ENCODE measurements at regions not wholly inside any gene's neighbourhood (a gene's known extent, or its start where the extent isn't known, plus 50 kb on each side); places are given as distances from the start of the nearest gene placed in this dataset.
A peak's percentile ranks its signal among the peaks of the same experiment; 100 is the strongest.

- ATAC-seq = no peak
- TF ChIP-seq ISL1 (CRISPR knock-in tag; IDR thresholded peaks at IDR 0.05) (no peak), SNAI2 (CRISPR knock-in tag; IDR thresholded peaks at IDR 0.05) (no peak), PPARA (CRISPR knock-in tag; IDR thresholded peaks at IDR 0.05; ENCODE audit: borderline replicate concordance) (no peak), ZNF70 (CRISPR knock-in tag; IDR thresholded peaks at IDR 0.05) (no peak), ZNF8 (CRISPR knock-in tag; IDR thresholded peaks at IDR 0.05) (no peak), TSHZ2 (CRISPR knock-in tag; IDR thresholded peaks at IDR 0.05) (no peak), CSDC2 (CRISPR knock-in tag; IDR thresholded peaks at IDR 0.05) (no peak), POU6F1 (CRISPR knock-in tag; IDR thresholded peaks at IDR 0.05; ENCODE audit: borderline replicate concordance, low read depth) (no peak), OSR1 (CRISPR knock-in tag; IDR thresholded peaks at IDR 0.05) (no peak), TOX (CRISPR knock-in tag; IDR thresholded peaks at IDR 0.05; ENCODE audit: borderline replicate concordance) (no peak), RARB (CRISPR knock-in tag; IDR thresholded peaks at IDR 0.05) (no peak), GLIS3 (CRISPR knock-in tag; IDR thresholded peaks at IDR 0.05) (no peak), ZFP30 (CRISPR knock-in tag; IDR thresholded peaks at IDR 0.05) (no peak), TCF4 (CRISPR knock-in tag; IDR thresholded peaks at IDR 0.05; ENCODE audit: borderline replicate concordance) (no peak), ARNTL (CRISPR knock-in tag; IDR thresholded peaks at IDR 0.05; ENCODE audit: borderline replicate concordance, low read depth) (no peak), CREB5 (CRISPR knock-in tag; IDR thresholded peaks at IDR 0.05; ENCODE audit: low read depth) (no peak), CSRNP3 (CRISPR knock-in tag; IDR thresholded peaks at IDR 0.05) (no peak), ZFP3 (CRISPR knock-in tag; IDR thresholded peaks at IDR 0.05) (no peak), ZNF565 (CRISPR knock-in tag; conservative IDR thresholded peaks at IDR 0.05; ENCODE audit: low read depth) (no peak), PATZ1 (CRISPR knock-in tag; IDR thresholded peaks at IDR 0.05; ENCODE audit: borderline replicate concordance) (no peak)
Observed at GRCh38 chr5:93921001-93921400, 179.6 kb upstream of the POU5F2 start.

GRCh38 chr5:93916872-93917271, 175.5 kb upstream of the POU5F2 start:
- ATAC-seq = no peak
- TF ChIP-seq RARB (CRISPR knock-in tag; IDR thresholded peaks at IDR 0.05) = no peak
- TF ChIP-seq PPARA (CRISPR knock-in tag; IDR thresholded peaks at IDR 0.05; ENCODE audit: borderline replicate concordance) = no peak
- TF ChIP-seq ZNF8 (CRISPR knock-in tag; IDR thresholded peaks at IDR 0.05) = no peak

- no peak for TF ChIP-seq SNAI2 (CRISPR knock-in tag; IDR thresholded peaks at IDR 0.05)
- no peak for TF ChIP-seq PATZ1 (CRISPR knock-in tag; IDR thresholded peaks at IDR 0.05; ENCODE audit: borderline replicate concordance)
- no peak for TF ChIP-seq RARB (CRISPR knock-in tag; IDR thresholded peaks at IDR 0.05)
- no peak for TF ChIP-seq ARNTL (CRISPR knock-in tag; IDR thresholded peaks at IDR 0.05; ENCODE audit: borderline replicate concordance, low read depth)
- no peak for TF ChIP-seq ZFP30 (CRISPR knock-in tag; IDR thresholded peaks at IDR 0.05)
- no peak for TF ChIP-seq CREB5 (CRISPR knock-in tag; IDR thresholded peaks at IDR 0.05; ENCODE audit: low read depth)
- TF ChIP-seq CSRNP3 (CRISPR knock-in tag; IDR thresholded peaks at IDR 0.05) = no peak
- no peak for TF ChIP-seq ZC3H10 (CRISPR knock-in tag; IDR thresholded peaks at IDR 0.05)
- TF ChIP-seq GLIS3 (CRISPR knock-in tag; IDR thresholded peaks at IDR 0.05) = no peak
- no peak for TF ChIP-seq OSR1 (CRISPR knock-in tag; IDR thresholded peaks at IDR 0.05)
- TF ChIP-seq ZNF8 (CRISPR knock-in tag; IDR thresholded peaks at IDR 0.05) = no peak
- TF ChIP-seq ISL1 (CRISPR knock-in tag; IDR thresholded peaks at IDR 0.05) = no peak
- peak; percentile 46; the same call in 2 of the 3 replicates for ATAC-seq
Observed at GRCh38 chr5:93915142-93915553, 173.7 kb upstream of the POU5F2 start.
